HG02623 (cell line): ENCODE measurements at regions not wholly inside any gene's neighbourhood (a gene's known extent, or its start where the extent isn't known, plus 50 kb on each side); places are given as distances from the start of the nearest gene placed in this dataset.
A peak's percentile ranks its signal among the peaks of the same experiment; 100 is the strongest.
"Not testable (repeated sequence)": the region's sequence is repeated elsewhere in the genome, so short reads cannot be mapped to it uniquely, and the experiment has no call there.

Experiments used
- ATAC-seq: cut with Tn5 transposase; IDR thresholded peaks from one replicate; pipeline ENCODE4 v1.9.1; 2021; ENCODE audit warnings: moderate library complexity; ENCODE audit not compliant: unreplicated experiment

GRCh38 chr12:88366101-88366500, 214.2 kb downstream of the KITLG start:
- no peak for ATAC-seq

- ATAC-seq = no peak
Observed at GRCh38 chr12:88367231-88367630, 213.0 kb downstream of the KITLG start.

- not testable (repeated sequence) for ATAC-seq
Observed at GRCh38 chr12:88368077-88368476, 212.2 kb downstream of the KITLG start.

- no peak for ATAC-seq
Observed at GRCh38 chr12:88371416-88372183, 208.7 kb downstream of the KITLG start.

GRCh38 chr12:88375306-88376305, 204.7 kb downstream of the KITLG start:
- ATAC-seq = no peak

GRCh38 chr12:88377973-88378372, 202.3 kb downstream of the KITLG start:
- ATAC-seq = no peak

GRCh38 chr12:88381466-88381865, 198.8 kb downstream of the KITLG start:
- ATAC-seq = no peak

GRCh38 chr12:88383405-88383804, 196.9 kb downstream of the KITLG start:
- peak; percentile 58 for ATAC-seq

- ATAC-seq = peak; percentile 34
Observed at GRCh38 chr12:88388566-88389540, 191.4 kb downstream of the KITLG start.

- ATAC-seq = no peak
Observed at GRCh38 chr12:88390811-88391210, 189.5 kb downstream of the KITLG start.

- peak; percentile 36 for ATAC-seq
Observed at GRCh38 chr12:88391556-88391955, 188.7 kb downstream of the KITLG start.

- peak; percentile 24 for ATAC-seq
Observed at GRCh38 chr12:88393017-88393767, 187.1 kb downstream of the KITLG start.

- ATAC-seq = no peak
Observed at GRCh38 chr12:88398031-88398430, 182.2 kb downstream of the KITLG start.

- ATAC-seq = no peak
Observed at GRCh38 chr12:88399811-88400210, 180.5 kb downstream of the KITLG start.

GRCh38 chr12:88400302-88400701, 180.0 kb downstream of the KITLG start:
- no peak for ATAC-seq

- ATAC-seq = no peak
Observed at GRCh38 chr12:88401155-88401554, 179.1 kb downstream of the KITLG start.

- ATAC-seq = no peak
Observed at GRCh38 chr12:88406905-88407304, 173.4 kb downstream of the KITLG start.

GRCh38 chr12:88408823-88409222, 171.4 kb downstream of the KITLG start:
- no peak for ATAC-seq

- ATAC-seq = no peak
Observed at GRCh38 chr12:88409257-88409656, 171.0 kb downstream of the KITLG start.

- ATAC-seq = no peak
Observed at GRCh38 chr12:88411689-88412088, 168.6 kb downstream of the KITLG start.
